GM13977 (cell line): ENCODE measurements at regions not wholly inside any gene's neighbourhood (a gene's known extent, or its start where the extent isn't known, plus 50 kb on each side); places are given as distances from the start of the nearest gene placed in this dataset.

Experiments
- DNase-seq: peaks from one replicate; pipeline ENCODE4 v3.0.0; 2012; ENCODE audit warnings: low spot score
- CTCF ChIP-seq: IDR thresholded peaks from 2 replicates; pipeline ENCODE4 v1.5.1; 2012; ENCODE audit warnings: mild to moderate bottlenecking, control low read depth; ENCODE audit not compliant: insufficient read depth; ENCODE audit errors: extremely low read depth, missing control alignments
- in situ Hi-C: fragments of 300-500 bp; cut with MboI; formaldehyde crosslinking; loops from one replicate; pipeline ENCODE4 v1.12.0; 2022; ENCODE audit warnings: low sequenced_read_pairs, low pct_unique_long_range_greater_than_20kb, mixed read lengths, inconsistent platforms; ENCODE audit not compliant: unreplicated experiment

GRCh38 chr18:30746224-30746623 is 296.3 kb downstream of the DSC3 start:
- TF ChIP-seq CTCF: no peak
- in situ Hi-C loops: no loop called here

GRCh38 chr18:30743033-30743432 is 299.5 kb downstream of the DSC3 start:
- TF ChIP-seq CTCF: no peak
- in situ Hi-C loops: no loop called here
- no peak for DNase-seq

More at GRCh38 chr18:30746224-30746623, 296.3 kb downstream of the DSC3 start:
- no peak for DNase-seq

GRCh38 chr18:30730915-30731314 is 311.6 kb downstream of the DSC3 start:
- no peak for TF ChIP-seq CTCF
- in situ Hi-C loops: no loop called here
- DNase-seq: no peak

- in situ Hi-C loops: no loop called here
- TF ChIP-seq CTCF: no peak
- no peak for DNase-seq
These were observed 314.7 kb downstream of the DSC3 start for GRCh38 chr18:30727849-30728248.

DNA sequence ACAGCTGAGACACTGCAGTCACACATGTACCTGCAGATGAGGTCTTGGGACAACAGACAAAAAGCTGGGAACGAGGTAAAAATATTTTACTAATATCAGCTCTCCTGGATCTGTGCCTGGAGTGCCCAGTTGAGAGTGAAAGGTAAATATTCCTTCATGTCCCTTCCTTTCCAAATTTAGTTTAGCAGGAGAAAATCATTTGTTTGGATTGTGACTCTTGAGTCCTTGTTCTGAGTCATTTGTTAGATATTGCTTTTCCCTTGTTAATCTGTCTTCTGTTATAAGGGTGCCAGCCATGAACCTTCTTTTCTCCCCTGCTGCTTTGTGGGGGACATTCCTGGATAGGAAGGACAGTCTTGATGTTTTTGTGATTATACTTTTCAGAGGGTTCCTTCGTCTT is 329.2 kb downstream of the DSC3 start:
- TF ChIP-seq CTCF: no peak
- in situ Hi-C loops: no loop called here
- no peak for DNase-seq

- no peak for TF ChIP-seq CTCF
- peak; percentile 12 for DNase-seq
- in situ Hi-C loops: no loop called here
These were observed 330.2 kb downstream of the DSC3 start for GRCh38 chr18:30712383-30712782.

- no peak for DNase-seq
- TF ChIP-seq CTCF: no peak
- in situ Hi-C loops: no loop called here
These were observed 332.9 kb downstream of the DSC3 start for GRCh38 chr18:30709595-30709994.
